PC-9 (cell line): ENCODE measurements at regions not wholly inside any gene's neighbourhood (a gene's known extent, or its start where the extent isn't known, plus 50 kb on each side); places are given as distances from the start of the nearest gene placed in this dataset.

Experiments used
- BruUV-seq: library from RNA; stranded (reverse); fragments of 400-500 nt; replicated peaks from 2 replicates; lab custom pipeline; 2021; lab: Mats Ljungman, UMichigan
- CTCF ChIA-PET: fragments of 300-600 bp; sonication (Branson Sonifier 250); formaldehyde crosslinking; loops from one replicate; lab custom pipeline; 2022; ENCODE audit warnings: antibody characterized with exemption; lab: Charles Lee
- POLR2A ChIA-PET: fragments of 300-600 bp; sonication (Branson Sonifier 250); formaldehyde crosslinking; loops from one replicate; lab custom pipeline; 2022; ENCODE audit warnings: antibody characterized with exemption; ENCODE audit not compliant: unreplicated experiment; lab: Charles Lee
- DNase-seq, 2 experiments: peaks; one replicate each; pipeline versions ENCODE4 v3.0.0 to v3.0.0-alpha.2; 2015 to 2022; ENCODE audit warnings: mixed read lengths in 1 of 2
- H2AFZ ChIP-seq: fragments of 200-600 bp; sonication (generic); 2 replicates; pipeline ENCODE4 v1.8.1; 2017; ENCODE audit warnings: antibody characterized with exemption
- H3F3A ChIP-seq: fragments of 200-600 bp; sonication (generic); 2 replicates; pipeline ENCODE4 v1.8.1; 2017; ENCODE audit warnings: antibody characterized with exemption, mild to moderate bottlenecking, low read depth; ENCODE audit not compliant: insufficient read depth
- H3K27ac ChIP-seq: fragments of 200-600 bp; sonication (generic); 2 replicates; pipeline ENCODE4 v1.6.1; 2016; ENCODE audit warnings: mixed run types
- H3K27me3 ChIP-seq: fragments of 200-600 bp; sonication (generic); 2 replicates; pipeline ENCODE4 v1.6.1; 2016; ENCODE audit warnings: low read depth, mixed run types; ENCODE audit not compliant: insufficient read depth
- H3K36me3 ChIP-seq: fragments of 200-600 bp; sonication (generic); 2 replicates; pipeline ENCODE4 v1.6.1; 2016; ENCODE audit warnings: low read depth, mixed run types
- H3K4me1 ChIP-seq: fragments of 200-600 bp; sonication (generic); replicated peaks from 2 replicates; pipeline ENCODE4 v1.6.1; 2016; ENCODE audit warnings: mixed run types; ENCODE audit not compliant: insufficient read depth
- H3K4me2 ChIP-seq: fragments of 200-600 bp; sonication (generic); 2 replicates; pipeline ENCODE4 v1.6.1; 2017; ENCODE audit warnings: mixed run types
- H3K4me3 ChIP-seq: fragments of 200-600 bp; sonication (generic); 2 replicates; pipeline ENCODE4 v1.6.1; 2016; ENCODE audit warnings: mixed run types
- H3K79me2 ChIP-seq: fragments of 200-600 bp; sonication (generic); 2 replicates; pipeline ENCODE4 v1.6.1; 2017; ENCODE audit warnings: low read depth, mixed run types
- H3K9me2 ChIP-seq: fragments of 200-600 bp; sonication (generic); 2 replicates; pipeline ENCODE4 v1.8.1; 2017; ENCODE audit warnings: mild to moderate bottlenecking; ENCODE audit not compliant: insufficient read depth
- H3K9me3 ChIP-seq: fragments of 200-600 bp; sonication (generic); 2 replicates; pipeline ENCODE4 v1.8.1; 2016; ENCODE audit warnings: low read depth; ENCODE audit not compliant: insufficient read depth
- H4K20me1 ChIP-seq: fragments of 200-600 bp; sonication (generic); 2 replicates; pipeline ENCODE4 v1.8.1; 2017; ENCODE audit not compliant: insufficient read depth
- EZH2 ChIP-seq: fragments of 200-600 bp; sonication (generic); IDR thresholded peaks from 2 replicates; pipeline ENCODE4 v1.8.0; 2017; ENCODE audit warnings: antibody characterized with exemption, low read depth
- intact Hi-C: fragments of 100-400 bp; cut with micrococcal nuclease; formaldehyde crosslinking; loops from one replicate; pipeline ENCODE4 v1.10.0; 2022; ENCODE audit not compliant: unreplicated experiment
- TF ChIP-seq, protein P1 (sequence below): fragments of 200-600 bp; sonication (generic); conservative IDR thresholded peaks from 2 replicates; pipeline ENCODE4 v1.6.1; 2017; ENCODE audit warnings: mixed run types, antibody characterized with exemption, mild to moderate bottlenecking, moderate library complexity

DNA sequence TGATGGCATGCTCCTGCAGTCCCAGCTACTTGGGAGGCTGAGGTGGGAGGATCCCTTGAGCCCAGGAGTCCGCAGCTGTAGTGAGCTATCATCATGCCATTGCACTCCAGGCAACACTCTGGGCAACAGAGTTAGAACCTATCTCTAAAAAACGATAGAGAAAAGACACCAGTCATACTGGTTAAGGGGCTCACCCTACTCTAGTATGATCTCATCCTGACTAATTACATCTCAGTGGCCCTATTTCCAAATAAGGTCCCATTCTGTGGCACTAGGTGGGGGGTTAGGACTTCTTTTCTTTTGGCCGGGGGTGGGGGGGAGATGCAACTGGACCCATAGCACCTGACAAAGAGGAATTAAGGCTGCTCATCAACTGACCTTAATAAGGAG is 163.2 kb upstream of the NCK2 start:
- Histone ChIP-seq H3K4me3 (no peak overlapping the region), H2AFZ (no peak overlapping the region), H4K20me1 (no peaks in the 10 kb centered on the region), H3K79me2 (no peaks in the 10 kb centered on the region), H3K4me1 (peaks cover 4% of the 10 kb centered on the region), H3K9me2 (no peaks in the 10 kb centered on the region), H3K9me3 (no peaks in the 10 kb centered on the region), H3F3A (no peaks in the 10 kb centered on the region), H3K36me3 (no peaks in the 10 kb centered on the region), H3K27ac (no peak overlapping the region), H3K4me2 (no peak overlapping the region), H3K27me3 (no peaks in the 10 kb centered on the region; the same call in 1 of the 2 replicates)
- BruUV-seq, result no TSS peak
- no peak for TF ChIP-seq EZH2
- TF ChIP-seq, protein P1, sequence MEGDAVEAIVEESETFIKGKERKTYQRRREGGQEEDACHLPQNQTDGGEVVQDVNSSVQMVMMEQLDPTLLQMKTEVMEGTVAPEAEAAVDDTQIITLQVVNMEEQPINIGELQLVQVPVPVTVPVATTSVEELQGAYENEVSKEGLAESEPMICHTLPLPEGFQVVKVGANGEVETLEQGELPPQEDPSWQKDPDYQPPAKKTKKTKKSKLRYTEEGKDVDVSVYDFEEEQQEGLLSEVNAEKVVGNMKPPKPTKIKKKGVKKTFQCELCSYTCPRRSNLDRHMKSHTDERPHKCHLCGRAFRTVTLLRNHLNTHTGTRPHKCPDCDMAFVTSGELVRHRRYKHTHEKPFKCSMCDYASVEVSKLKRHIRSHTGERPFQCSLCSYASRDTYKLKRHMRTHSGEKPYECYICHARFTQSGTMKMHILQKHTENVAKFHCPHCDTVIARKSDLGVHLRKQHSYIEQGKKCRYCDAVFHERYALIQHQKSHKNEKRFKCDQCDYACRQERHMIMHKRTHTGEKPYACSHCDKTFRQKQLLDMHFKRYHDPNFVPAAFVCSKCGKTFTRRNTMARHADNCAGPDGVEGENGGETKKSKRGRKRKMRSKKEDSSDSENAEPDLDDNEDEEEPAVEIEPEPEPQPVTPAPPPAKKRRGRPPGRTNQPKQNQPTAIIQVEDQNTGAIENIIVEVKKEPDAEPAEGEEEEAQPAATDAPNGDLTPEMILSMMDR, result no peak
- ChIA-PET CTCF (interaction anchor here (0.7 kb wide), 1 partner anchor 31 kb away, joined by 5 read pairs; no protein-coding TSS in a partner anchor), POLR2A (no interaction called here)
- no peak for DNase-seq
- intact Hi-C loops, result no loop called here

DNA sequence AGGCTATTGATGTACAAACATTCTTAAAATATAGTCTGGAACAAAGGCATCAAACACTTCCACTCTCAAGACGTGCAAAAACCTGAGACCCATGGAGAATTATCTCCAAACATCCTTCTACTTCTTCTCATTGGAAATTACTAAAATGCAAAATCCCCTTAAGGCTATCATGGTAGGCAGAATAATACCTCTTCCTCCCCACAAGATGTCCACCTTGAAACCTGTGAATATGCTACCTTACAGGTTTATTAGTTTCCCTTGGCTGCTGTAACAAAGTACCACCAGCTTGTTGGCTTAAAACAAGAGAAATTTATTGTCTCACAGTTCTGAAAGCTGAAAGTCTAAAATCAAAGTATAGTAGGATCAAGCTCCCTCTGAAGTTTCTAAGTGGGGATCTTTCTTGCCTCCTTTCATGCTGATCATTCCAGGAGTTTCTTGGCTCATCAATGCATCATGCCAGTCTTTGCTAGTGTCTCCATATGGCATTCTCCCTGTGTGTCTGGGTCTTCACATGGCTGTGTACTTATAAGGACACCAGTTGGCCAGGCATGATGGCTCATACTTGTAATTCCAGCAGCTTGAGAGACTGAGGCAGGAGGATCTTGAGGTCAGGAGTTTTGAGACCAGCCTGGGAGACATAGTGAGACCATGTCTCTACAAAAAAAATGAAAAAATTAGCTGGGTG is 163.7 kb upstream of the NCK2 start:
- ChIA-PET POLR2A (interaction anchor here (0.7 kb wide), 1 partner anchor 1010 kb away, joined by 4 read pairs; no protein-coding TSS in a partner anchor), CTCF (interaction anchor here (0.7 kb wide), 1 partner anchor 31 kb away, joined by 5 read pairs; no protein-coding TSS in a partner anchor)
- no TSS peak for BruUV-seq
- H3K9me3 ChIP-seq, result no peaks in the 10 kb centered on the region
- DNase-seq, result no peak
- intact Hi-C loops, result no loop called here
- peaks cover 5% of the 10 kb centered on the region for H3K4me1 ChIP-seq
- H3F3A ChIP-seq, result no peaks in the 10 kb centered on the region
- no peak overlapping the region for H3K4me2 ChIP-seq
- no peak for TF ChIP-seq EZH2
- TF ChIP-seq, protein P1, result no peak
- H2AFZ ChIP-seq, result no peak overlapping the region
- H3K36me3 ChIP-seq, result no peaks in the 10 kb centered on the region
- no peaks in the 10 kb centered on the region; the same call in 1 of the 2 replicates for H3K27me3 ChIP-seq
- no peak overlapping the region for H3K4me3 ChIP-seq
- no peaks in the 10 kb centered on the region for H4K20me1 ChIP-seq
- no peak overlapping the region for H3K27ac ChIP-seq
- H3K79me2 ChIP-seq, result no peaks in the 10 kb centered on the region
- no peaks in the 10 kb centered on the region for H3K9me2 ChIP-seq

DNA sequence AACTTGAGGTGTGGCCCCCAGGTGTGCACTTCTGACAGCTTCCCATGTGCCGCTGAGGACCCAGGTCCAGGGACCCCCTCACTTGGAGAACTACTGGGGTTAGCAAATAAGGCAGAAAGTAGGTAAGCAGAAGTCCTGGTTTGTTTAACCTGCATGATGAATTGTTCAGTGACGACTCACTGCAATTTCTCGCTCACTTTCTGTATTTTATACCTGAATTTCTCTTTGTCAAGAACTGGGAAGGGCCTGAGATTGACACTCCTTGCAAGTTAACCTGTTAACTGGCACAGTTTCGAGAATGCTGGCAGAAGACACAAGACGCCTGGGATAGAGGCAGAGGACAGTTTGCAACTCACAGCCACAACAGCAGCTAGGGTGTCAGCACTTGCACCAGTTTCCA is 164.5 kb upstream of the NCK2 start:
- no peaks in the 10 kb centered on the region for H3K36me3 ChIP-seq
- no peaks in the 10 kb centered on the region for H3K9me2 ChIP-seq
- no peak overlapping the region for H3K4me2 ChIP-seq
- no peak overlapping the region for H3K4me3 ChIP-seq
- DNase-seq, result no peak
- H3F3A ChIP-seq, result no peaks in the 10 kb centered on the region
- peaks cover 5% of the 10 kb centered on the region for H3K4me1 ChIP-seq
- BruUV-seq, result no TSS peak
- H3K27ac ChIP-seq, result no peak overlapping the region
- ChIA-PET CTCF (no interaction called here), POLR2A (interaction anchor here (0.6 kb wide), 1 partner anchor 143 kb away, joined by 5 read pairs; no protein-coding TSS in a partner anchor)
- TF ChIP-seq, protein P1, result no peak
- TF ChIP-seq EZH2, result no peak
- H3K27me3 ChIP-seq, result peaks cover 3% of the 10 kb centered on the region; the same call in 1 of the 2 replicates
- no peaks in the 10 kb centered on the region for H3K79me2 ChIP-seq
- intact Hi-C loops, result no loop called here
- no peak overlapping the region for H2AFZ ChIP-seq
- H3K9me3 ChIP-seq, result no peaks in the 10 kb centered on the region
- no peaks in the 10 kb centered on the region for H4K20me1 ChIP-seq
